ENCODE measurements at regions not wholly inside any gene's neighbourhood (a gene's known extent, or its start where the extent isn't known, plus 50 kb on each side); places are given as distances from the start of the nearest gene placed in this dataset.

DNA sequence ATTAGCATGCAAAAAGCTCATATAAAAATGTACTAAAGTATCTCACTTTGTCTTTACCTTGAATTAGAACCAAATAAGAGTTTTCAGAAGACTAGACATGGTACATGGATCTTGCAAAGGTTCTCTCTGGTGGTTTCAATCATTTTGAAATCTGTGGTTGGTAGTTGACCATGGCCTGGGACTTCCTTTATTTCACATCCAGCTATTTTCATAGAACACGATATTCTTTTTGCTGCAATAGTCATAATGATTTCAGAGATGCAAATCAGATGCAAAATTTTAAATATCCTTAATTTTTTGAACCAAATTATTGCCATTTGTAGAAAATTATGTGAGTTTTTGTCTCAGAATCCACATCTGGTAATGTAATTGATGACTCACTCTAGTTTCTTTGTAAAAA is 375.1 kb upstream of the ZP4 start:
- no peak overlapping the region for H3K9ac ChIP-seq (ENCODE audit: insufficient read depth in 1 of 2, low read depth in 2 of 2, low read length in 2 of 2)
- 0% methylated on average over 1 of the region's 1 CpG for WGBS (ENCODE audit: insufficient coverage, low coverage, missing lambda C conversion rate)
- BruUV-seq (replicated peaks), result no TSS peak
- no peak overlapping the region for H3K4me2 ChIP-seq (ENCODE audit: insufficient read depth, low read length)
- no peaks in the 10 kb centered on the region for H3K9me1 ChIP-seq (ENCODE audit: control insufficient read depth, insufficient read depth, low read length)
- no peaks in the 10 kb centered on the region for H3K9me3 ChIP-seq (replicated peaks; ENCODE audit: control insufficient read depth, insufficient read depth, low read depth, low read length)
- no peak for DNase-seq (ENCODE audit: extremely low read depth in 1 of 4, low spot score in 3 of 4)
- no peaks in the 10 kb centered on the region for H3K79me2 ChIP-seq (ENCODE audit: control insufficient read depth, insufficient read depth, low read length)
- no peak for ATAC-seq
- H4K20me1 ChIP-seq (replicated peaks; ENCODE audit: control insufficient read depth, insufficient read depth, low read length), result no peaks in the 10 kb centered on the region
- intact Hi-C loops (cut with micrococcal nuclease) (no loop called here), in situ Hi-C loops (cut with MboI) (no loop called here)
- no peak for FAIRE-seq
- H2AFZ ChIP-seq (ENCODE audit: low read depth, low read length), result no peak overlapping the region
- ChIA-PET CTCF (ENCODE audit: low intra/inter-chr PET ratio) (no interaction called here), POLR2A (no interaction called here)
- H3K4me1 ChIP-seq (replicated peaks in 1 of 2; ENCODE audit: control insufficient read depth in 2 of 2, insufficient read depth in 2 of 2, low read length in 2 of 2), result no peaks in the 10 kb centered on the region
- H3K4me3 ChIP-seq, result no peak overlapping the region
- H3K27ac ChIP-seq (ENCODE audit: extremely low read depth, low read depth, low read length), result no peak overlapping the region
- H3K27me3 ChIP-seq (ENCODE audit: control insufficient read depth in 2 of 2, insufficient read depth in 2 of 2, low read length in 2 of 2), result no peaks in the 10 kb centered on the region
- H3K36me3 ChIP-seq (ENCODE audit: control insufficient read depth, insufficient read depth, low read length), result no peaks in the 10 kb centered on the region
- no peak for TF ChIP-seq YBX1 (IDR thresholded peaks at IDR 0.05)
- no peak for TF ChIP-seq RFX7 (CRISPR knock-in tag; IDR thresholded peaks at IDR 0.05)
- no peak for TF ChIP-seq MYBL2 (IDR thresholded peaks at IDR 0.05; ENCODE audit: low read depth)
- no peak for TF ChIP-seq MYBL2 (CRISPR knock-in tag; IDR thresholded peaks at IDR 0.05; ENCODE audit: borderline replicate concordance)
- TF ChIP-seq SMARCA4 (IDR thresholded peaks at IDR 0.05), result no peak
- TF ChIP-seq MLX (CRISPR knock-in tag; conservative IDR thresholded peaks at IDR 0.05), result no peak
- TF ChIP-seq ZSCAN32 (CRISPR knock-in tag; IDR thresholded peaks at IDR 0.05), result no peak
- no peak for TF ChIP-seq BRF2 (IDR thresholded peaks at IDR 0.05; ENCODE audit: borderline replicate concordance, insufficient read depth, insufficient read length)
- no peak for TF ChIP-seq ARHGAP35 (IDR thresholded peaks at IDR 0.05; ENCODE audit: partially characterized antibody)
- TF ChIP-seq, protein P1, sequence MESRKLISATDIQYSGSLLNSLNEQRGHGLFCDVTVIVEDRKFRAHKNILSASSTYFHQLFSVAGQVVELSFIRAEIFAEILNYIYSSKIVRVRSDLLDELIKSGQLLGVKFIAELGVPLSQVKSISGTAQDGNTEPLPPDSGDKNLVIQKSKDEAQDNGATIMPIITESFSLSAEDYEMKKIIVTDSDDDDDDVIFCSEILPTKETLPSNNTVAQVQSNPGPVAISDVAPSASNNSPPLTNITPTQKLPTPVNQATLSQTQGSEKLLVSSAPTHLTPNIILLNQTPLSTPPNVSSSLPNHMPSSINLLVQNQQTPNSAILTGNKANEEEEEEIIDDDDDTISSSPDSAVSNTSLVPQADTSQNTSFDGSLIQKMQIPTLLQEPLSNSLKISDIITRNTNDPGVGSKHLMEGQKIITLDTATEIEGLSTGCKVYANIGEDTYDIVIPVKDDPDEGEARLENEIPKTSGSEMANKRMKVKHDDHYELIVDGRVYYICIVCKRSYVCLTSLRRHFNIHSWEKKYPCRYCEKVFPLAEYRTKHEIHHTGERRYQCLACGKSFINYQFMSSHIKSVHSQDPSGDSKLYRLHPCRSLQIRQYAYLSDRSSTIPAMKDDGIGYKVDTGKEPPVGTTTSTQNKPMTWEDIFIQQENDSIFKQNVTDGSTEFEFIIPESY (CRISPR knock-in tag; IDR thresholded peaks at IDR 0.05), result no peak
- no peak for TF ChIP-seq GTF2A2 (tag; IDR thresholded peaks at IDR 0.05)
- no peak for TF ChIP-seq NFIC (IDR thresholded peaks at IDR 0.05)
- TF ChIP-seq KLF10 (CRISPR knock-in tag; IDR thresholded peaks at IDR 0.05), result no peak
- TF ChIP-seq, protein P2, sequence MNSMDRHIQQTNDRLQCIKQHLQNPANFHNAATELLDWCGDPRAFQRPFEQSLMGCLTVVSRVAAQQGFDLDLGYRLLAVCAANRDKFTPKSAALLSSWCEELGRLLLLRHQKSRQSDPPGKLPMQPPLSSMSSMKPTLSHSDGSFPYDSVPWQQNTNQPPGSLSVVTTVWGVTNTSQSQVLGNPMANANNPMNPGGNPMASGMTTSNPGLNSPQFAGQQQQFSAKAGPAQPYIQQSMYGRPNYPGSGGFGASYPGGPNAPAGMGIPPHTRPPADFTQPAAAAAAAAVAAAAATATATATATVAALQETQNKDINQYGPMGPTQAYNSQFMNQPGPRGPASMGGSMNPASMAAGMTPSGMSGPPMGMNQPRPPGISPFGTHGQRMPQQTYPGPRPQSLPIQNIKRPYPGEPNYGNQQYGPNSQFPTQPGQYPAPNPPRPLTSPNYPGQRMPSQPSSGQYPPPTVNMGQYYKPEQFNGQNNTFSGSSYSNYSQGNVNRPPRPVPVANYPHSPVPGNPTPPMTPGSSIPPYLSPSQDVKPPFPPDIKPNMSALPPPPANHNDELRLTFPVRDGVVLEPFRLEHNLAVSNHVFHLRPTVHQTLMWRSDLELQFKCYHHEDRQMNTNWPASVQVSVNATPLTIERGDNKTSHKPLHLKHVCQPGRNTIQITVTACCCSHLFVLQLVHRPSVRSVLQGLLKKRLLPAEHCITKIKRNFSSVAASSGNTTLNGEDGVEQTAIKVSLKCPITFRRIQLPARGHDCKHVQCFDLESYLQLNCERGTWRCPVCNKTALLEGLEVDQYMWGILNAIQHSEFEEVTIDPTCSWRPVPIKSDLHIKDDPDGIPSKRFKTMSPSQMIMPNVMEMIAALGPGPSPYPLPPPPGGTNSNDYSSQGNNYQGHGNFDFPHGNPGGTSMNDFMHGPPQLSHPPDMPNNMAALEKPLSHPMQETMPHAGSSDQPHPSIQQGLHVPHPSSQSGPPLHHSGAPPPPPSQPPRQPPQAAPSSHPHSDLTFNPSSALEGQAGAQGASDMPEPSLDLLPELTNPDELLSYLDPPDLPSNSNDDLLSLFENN (IDR thresholded peaks at IDR 0.05; ENCODE audit: low read depth in 2 of 2, low read length in 2 of 2), result no peak
- TF ChIP-seq CHD2 (IDR thresholded peaks at IDR 0.05; ENCODE audit: low read depth, low read length), result no peak
- TF ChIP-seq SRSF9 (IDR thresholded peaks at IDR 0.05; ENCODE audit: borderline replicate concordance, low read depth, low read length), result no peak

Measured in K562 (cell line).